ENCODE measurements at regions not wholly inside any gene's neighbourhood (a gene's known extent, or its start where the extent isn't known, plus 50 kb on each side); places are given as distances from the start of the nearest gene placed in this dataset.
"Not testable (repeated sequence)": the region's sequence is repeated elsewhere in the genome, so short reads cannot be mapped to it uniquely, and the experiment has no call there.

DNA sequence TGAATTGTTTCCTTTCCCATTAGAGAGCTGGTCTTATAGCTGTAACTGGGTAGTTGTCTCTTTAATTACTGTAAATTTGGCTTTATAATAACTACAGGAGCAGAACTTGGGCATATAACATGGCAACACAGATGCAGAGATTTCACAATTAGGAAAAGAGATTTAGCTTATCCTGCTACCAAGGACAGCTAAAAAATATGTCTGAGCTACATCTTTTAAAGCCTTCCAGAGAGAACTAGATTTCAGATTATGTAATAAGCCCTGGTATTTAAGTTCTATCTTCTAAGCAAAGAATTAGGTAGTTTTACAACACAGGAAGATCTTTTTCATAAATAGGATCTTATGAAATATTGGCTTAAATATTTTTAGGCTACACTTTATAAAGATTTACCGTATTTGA, 313.8 kb downstream of the S1PR1 start:
- DNase-seq (ENCODE audit: low spot score): no peak

DNA sequence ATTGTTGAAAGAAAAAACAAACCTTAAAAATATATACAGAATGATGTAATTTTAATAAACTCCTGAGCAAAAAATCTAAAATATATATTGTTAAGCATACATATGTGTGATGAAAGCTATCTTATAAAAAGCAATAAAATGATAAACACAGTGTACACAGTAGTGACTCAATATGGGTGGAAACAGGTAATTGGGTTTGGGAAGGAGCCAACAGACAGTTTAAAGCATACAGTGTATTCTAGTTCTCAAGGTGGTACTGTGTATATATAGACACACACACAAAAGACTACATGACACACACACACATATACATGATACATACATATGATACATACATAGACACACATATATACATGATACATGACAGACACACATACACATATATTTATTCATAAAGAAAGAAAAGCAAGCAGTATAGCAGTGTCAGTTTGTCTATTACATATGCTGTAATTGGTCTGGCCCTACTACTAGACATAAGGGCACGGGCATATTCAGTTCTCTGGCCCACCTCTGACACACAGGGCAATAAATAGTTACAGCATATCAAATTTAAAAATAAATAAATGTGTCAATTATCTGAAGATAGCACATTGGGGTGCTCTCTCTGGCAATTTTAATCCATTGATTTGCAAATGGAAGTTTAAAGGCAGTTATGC, 330.2 kb downstream of the S1PR1 start:
- DNase-seq (ENCODE audit: low spot score): no peak

DNA sequence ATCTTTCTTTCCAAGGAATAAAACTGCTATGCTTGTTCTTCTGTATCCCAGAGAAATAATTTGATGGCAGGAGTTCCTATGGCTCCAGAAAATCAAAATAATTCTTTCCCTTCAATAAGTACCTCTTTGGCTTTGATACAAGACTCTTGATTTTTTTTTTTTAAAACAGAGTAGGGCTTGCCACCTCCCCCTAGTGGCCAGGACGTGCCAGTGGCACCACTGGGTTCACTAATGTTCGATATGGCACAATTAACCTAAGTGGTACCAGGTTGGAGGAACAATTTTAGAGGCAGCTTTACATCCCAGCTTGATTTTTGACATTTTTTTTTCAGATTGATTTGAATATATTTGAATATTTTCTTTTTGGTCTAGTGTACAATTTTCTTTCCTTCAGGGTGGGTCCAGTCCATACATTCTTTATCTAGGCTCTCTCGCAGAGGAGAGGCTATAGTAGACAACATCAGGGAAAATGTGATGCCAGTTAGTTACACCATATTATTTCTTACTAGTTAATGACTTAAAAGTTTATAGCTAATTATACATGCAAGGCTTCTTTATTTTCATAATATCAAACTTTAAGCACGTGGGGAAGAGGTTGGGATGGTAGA, 330.9 kb downstream of the S1PR1 start:
- no peak for DNase-seq (ENCODE audit: low spot score)

DNA sequence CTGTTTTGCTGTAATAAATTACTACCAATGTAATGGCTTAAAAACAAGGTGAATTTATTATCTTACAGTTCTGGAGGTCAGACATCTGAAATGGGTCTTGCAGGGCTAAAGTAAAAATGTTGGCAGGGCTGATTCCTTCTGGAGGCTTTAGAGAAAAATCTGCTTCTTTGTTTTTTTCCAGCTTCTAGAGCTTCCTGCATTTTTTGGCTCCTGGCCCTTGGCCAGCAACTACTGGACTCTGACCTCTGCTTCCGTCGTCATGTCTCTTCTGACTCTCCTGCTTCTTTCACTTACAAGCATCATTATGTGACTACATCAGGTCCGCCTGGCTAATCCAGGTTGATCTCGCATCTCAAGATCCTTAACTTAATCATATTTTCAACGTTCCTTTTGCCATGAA, 350.9 kb downstream of the S1PR1 start:
- no peak for DNase-seq (ENCODE audit: low spot score)

DNA sequence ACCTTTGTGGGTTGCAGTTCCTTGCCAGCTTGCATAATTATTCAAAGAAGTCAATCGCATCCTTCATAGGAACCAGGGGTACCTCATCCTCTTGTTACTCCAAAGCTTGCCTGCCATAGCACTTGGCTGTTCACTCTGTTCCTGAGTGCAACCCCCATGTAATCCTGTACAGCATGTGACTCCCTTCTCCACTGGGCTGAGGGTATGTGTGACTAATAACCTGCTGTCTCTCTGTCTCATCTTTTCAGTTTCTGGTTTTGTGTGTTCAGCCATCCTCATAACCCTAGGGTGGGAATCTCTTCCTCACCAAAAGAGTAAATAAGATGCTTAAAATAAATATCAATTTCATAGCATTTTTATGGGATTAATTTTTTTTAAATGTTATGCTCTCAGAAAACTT, 351.9 kb downstream of the S1PR1 start:
- DNase-seq (ENCODE audit: low spot score): no peak

DNA sequence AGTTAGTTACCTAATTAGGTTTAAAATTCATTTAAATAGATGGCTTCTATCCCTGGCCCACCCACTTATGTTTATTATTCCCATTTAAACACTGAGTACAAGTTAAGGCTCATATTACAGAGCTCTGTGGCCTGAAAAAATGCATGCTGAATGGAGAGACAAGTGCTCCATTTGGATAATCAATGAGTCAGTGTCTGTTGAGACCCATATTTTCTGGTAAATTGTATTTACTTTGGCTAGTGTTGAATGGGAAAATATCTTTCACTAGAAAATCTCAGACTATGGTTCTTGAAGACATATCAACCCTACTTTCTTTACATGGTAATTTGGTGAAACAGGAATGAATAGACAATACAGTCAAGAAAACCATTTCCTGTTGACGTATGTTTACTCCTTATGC, 356.0 kb downstream of the S1PR1 start:
- DNase-seq (ENCODE audit: low spot score): no peak

DNA sequence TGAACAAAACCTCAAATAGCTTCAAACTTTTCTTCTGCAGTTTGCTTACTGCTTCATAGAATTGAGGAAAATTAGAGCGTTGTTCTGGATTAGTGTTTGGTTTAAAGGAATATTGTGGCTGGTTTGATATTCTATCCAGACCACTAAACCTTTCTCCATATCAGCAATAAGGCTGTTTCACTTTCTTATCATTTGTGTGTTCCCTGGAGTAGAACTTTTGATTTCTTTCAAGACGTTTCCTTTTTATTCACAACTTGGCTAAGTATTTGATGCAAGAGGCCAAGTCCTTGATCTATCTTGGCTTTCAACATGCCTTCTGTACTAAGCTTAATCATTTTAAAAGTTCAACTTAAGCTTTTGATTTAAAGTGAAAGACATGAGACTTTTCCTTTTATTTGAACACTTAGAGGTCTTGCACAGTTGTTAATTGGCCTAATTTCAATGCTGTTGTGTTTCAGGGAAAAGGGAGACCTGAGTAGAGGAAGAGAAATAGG, 359.1 kb downstream of the S1PR1 start:
- no peak for DNase-seq (ENCODE audit: low spot score)

DNA sequence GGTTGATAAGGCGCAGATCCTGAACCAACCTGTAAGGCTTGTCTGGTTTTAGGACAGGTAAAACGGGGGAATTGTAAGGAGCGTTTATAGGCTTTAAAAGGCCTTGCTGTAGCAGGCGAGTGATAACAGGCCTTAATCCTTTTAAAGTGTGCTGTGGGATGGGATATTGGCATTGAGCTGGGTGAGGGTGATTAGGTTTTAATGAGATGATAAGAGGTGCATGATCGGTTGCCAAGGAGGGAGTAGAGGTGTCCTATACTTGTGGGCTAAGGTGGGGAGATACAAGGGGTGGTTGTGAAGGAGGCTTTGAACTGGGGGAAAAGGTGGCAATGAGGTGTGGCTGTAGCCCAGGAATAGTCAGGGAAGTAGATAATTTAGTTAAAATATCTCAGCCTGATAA, 363.8 kb downstream of the S1PR1 start:
- DNase-seq (ENCODE audit: low spot score): not testable (repeated sequence)

DNA sequence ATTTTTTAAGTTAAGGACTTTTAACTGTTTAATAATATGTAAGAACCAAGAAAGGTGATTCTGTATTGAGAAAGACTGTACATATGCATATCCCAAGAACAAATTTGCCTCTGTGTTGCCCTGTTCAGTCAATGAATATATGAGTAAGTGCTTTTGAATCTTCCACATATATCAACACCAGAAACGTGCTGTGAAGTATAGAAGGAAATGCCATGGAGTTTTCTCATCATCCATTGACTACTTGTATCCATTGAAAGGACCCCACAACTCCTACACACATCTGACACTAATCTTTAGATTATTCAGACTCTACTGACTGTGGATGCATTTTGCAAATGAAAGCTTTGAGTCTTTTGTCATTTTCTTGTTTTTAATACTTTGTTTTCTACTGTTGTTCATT, 366.9 kb downstream of the S1PR1 start:
- no peak for DNase-seq (ENCODE audit: low spot score)

DNA sequence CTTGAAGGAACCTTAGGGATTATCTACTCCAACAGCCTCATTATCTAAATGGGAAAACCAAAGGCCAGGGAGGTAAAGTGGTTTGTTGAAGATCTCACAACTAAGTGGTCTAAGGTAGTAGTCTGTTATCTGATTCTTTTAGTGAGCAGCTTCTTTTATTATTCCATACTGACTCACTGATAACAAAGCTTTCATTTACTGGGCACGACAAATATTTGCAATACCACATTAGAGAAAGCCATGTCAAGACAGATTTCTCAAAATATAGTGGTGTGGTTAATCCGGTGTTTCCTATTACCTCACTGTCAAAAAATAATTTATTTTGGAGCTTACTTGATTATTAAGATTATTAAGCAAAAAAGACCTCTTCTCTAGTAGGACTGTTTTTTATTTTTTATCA, 369.1 kb downstream of the S1PR1 start:
- DNase-seq (ENCODE audit: low spot score): no peak

DNA sequence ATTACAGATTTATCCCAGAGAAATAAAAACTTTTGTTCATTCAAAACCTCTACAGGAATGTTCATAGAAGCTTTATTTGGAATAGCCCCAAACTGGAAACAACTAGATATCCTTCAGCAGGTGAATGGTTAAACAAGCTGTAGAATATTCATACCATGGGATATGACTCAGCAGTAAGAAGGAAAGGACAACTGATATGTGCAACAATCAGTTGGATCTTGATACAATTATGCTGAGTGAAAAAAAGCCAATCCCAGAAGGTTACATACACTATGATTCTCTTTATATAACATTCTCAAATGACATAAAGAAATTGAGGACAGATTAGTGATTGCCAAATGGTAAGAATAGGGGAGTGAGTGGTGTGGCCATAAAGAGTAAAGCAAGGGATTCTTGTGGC, 376.7 kb downstream of the S1PR1 start:
- DNase-seq (ENCODE audit: low spot score): no peak

DNA sequence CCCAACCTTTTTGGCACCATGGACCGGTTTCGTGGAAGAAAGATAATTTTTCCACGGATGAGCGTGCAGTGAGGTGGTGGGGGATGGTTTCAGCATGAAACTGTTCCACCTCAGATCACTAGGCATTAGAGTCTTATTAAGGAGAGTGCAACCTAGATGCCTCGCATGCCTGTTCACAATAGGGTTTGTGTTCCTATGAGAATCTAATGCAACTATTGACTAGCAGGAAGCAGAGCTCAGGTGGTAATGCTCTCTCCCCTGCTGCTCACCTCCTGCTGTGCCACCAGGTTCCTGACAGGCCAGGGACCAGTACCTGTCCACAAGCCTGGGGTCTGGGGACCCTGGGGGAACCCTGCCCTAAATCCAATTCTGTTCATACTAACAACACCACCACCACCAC, 377.8 kb downstream of the OLFM3 start:
- no peak for DNase-seq (ENCODE audit: low spot score)

DNA sequence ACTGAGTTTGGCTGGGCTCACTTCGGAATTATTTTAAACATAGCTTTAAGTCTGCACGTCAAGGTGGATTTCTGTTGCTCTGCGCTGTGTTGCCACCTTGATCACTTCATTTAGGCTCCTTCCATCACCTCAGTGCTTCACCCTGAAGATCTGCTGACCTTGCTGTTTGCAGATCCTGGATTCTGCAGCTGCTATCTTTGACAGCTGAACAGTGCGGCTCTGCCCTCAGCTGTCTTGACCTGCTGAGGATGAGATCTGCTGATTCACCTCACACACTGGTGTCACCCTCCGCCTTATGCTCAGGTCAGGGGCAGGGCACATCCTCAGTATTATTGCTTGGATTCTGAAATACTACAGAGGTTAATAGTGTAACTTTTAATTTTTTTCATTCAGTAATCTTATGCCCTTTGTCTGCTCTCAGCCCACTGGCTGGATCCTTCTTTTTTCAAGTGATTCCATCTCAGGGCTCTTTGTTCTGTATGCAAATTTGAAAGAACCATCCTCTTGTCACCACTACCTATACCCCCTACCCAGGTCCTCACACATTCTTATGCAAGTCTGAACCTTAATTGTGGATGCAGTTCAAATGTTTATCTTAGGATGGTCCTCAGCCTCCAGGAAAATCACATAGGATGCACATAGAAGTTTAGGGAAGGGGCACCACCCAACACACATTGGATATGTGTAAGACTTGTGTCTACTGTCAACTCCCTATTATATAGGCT, 364.0 kb downstream of the OLFM3 start:
- DNase-seq (ENCODE audit: low spot score): no peak

DNA sequence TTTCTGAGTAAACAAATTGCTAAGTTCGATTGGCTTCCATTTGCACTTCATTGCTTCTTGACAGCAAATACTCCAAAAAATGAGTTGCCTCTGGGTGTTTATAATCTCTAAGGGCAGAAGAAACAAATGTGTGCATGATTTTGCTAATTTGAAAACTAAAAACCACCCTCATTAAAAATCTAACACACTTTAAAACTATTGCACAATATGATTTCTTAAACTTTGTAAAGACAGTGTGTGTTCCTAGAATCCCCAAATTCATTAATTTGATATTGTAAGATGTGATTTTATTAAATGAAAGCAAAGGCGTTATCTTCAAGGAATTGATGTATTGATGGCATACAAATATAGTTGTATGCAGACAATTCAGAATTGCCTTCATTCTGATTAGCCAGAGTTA, 350.9 kb downstream of the OLFM3 start:
- no peak for DNase-seq (ENCODE audit: low spot score)

DNA sequence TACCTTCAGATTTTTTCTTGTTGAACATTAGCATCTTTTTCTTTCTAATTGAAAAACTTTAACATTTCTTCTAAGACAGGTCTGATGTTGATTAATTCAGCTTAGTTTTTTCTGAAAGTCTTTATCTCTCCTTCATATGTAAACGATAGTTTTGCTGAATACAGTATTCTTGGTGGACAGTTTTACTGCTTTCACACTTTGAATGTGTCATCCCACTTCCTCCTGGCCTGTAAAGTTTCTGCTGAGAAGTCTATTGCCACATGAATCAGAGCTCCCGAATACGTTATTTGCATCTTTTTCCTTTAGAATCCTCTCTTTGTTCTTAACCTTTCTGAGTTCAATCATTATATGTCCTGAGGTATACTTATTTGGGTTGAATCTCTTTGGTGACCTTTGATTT, 344.2 kb downstream of the OLFM3 start:
- no peak for DNase-seq (ENCODE audit: low spot score)

DNA sequence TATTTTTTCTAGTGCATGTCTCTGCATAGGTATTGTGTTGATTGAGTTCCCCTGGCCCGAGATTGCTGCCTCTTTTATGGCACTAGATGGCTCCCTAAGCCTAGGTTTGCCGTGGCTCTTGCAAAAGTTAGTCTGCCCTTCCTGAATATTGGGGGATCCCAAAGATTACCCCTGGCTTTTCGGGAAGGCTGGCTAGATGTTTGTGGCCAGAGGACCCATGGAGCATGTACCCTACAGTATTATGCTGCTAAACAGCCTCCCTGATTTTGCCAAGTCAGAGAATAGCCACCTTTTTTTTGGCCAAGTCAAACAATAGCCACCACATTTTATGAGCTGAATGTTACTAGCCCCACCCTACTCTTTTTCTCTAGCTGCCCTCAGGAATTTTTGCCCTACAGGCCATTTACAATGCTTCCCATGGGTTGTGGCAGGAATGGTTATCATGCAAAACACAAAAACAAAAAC, 343.2 kb downstream of the OLFM3 start:
- no peak for DNase-seq (ENCODE audit: low spot score)

DNA sequence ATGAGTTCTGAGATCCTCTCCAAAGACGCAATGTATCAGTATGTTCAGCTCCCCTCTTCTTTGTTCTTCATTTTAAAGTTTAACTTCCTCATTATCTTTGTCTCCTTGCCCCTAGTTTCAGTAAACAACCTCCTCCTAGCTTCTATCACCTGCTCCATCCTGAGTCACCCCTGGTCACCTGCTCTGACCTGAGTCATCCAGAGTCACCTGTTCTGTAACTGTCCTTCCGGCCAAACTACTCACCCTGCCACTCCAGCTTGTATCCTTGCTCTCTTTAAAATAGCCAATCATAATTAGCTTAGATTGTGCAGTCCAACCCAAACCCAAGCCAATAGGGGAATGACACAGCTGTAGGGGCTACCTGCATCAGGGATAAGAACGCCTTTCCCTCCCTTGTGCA, 332.0 kb downstream of the OLFM3 start:
- DNase-seq (ENCODE audit: low spot score): no peak

DNA sequence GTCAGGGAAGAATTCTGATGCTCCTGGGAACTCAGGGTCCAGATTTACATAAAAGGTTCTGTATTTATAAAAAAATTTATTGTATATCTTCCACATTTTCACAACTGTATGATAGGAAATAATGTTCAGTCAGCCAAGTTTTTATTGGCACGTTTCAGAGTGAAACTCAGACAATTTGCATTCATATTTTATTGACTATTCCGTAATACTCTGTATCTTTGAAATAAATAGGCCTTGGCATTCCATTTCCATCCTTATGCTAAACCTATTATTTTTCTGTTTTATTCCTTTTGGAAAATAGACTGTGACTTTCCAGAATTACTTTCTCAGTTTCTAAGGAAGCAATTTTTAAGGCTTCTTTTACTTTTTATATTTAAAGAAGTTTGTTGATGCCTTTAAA, 329.0 kb downstream of the OLFM3 start:
- DNase-seq (ENCODE audit: low spot score): no peak

DNA sequence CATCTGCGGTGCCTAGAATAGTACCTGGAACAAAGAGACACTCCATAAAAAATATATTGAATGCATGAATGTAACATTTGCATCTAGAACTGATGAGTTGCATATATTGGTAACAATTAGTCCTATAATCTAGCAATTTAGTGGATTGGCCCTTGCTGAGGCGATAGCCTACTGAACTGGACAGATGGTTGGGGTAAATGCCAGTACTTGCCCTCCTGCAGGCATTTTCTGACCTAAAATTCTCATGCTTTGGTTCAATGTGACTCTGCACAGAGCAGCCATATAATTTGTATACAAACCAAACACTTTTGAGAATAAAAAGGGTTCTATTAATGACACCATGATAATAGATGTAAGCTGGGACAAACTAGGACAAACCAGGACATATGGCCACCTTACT, 313.6 kb downstream of the OLFM3 start:
- no peak for DNase-seq (ENCODE audit: low spot score)

DNA sequence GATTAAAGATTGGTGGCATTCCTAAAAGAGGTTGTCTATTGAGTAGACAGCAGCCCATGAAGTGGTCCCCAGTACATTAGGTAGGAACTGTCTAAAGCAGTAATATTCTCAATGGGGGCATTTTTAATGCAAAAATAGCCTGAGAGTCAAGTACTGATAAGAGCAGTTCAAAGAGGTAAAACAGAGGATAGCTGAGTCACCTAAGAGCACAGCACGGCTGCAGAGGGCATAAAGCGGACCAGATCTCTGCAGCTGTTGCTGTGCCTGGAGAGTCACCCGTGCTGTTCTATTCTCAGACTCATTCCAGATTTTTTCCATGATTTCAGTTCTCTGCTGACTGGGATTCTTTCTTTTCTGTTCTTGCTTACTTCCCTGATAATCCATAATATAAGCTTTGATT, 313.2 kb downstream of the OLFM3 start:
- DNase-seq (ENCODE audit: low spot score): no peak

DNA sequence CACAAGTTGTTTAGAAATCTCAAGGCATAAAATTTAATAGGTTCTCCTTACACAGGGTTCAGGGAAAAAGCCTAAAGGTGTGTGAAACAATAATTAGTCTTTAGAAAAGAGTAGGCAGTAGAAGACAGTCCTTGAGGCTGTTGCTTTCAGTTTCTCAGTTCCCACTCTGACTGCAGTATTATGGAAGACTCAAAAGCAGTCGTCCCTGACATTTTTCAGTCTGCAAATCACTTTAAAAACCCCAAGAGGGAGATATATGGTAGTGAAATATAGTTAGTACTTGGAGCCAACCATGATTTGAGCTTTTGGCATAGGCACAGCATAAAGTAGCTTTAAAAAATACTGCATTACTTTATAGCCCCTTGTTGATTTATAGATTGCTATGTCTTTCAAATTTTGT, 299.7 kb downstream of the OLFM3 start:
- no peak for DNase-seq (ENCODE audit: low spot score)

DNA sequence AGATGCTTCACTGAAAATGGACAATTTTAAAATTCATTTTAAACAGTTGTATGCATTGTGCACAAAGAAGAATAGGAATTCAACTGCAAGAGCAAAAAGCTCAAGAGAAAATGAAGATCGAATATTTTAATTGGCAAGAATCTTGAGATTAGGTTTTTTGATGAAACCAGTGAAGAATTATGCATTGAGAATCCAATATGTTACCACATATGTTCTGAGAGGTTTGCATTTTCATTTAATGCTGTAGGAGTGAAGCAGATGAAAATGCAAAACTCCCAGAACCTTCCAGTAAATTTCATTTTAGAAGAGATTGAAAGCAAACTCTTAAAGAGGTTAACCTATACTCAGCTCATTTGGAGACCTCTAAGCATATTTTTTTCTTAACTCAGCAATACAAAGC, 298.0 kb downstream of the OLFM3 start:
- DNase-seq (ENCODE audit: low spot score): no peak

DNA sequence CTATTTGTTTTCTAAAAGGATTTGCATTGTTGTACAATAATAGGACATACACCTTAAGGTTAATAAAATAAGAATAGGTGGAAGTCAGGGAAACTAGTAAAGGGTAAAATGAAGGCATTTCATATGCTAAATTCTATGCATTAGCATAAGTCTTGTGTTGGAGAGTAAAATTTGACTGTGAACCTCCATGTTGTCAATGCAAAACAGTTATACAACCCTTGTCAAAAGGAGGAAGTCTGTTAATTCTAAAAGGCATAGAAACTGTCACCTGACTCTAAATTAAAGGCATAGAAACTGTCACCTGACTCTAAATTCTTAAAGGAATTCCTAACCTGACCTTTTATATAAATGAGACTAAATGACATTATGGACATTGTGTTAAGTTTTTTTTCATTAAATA, 291.8 kb downstream of the OLFM3 start:
- no peak for DNase-seq (ENCODE audit: low spot score)

All from ureter (tissue), 1 donor.